DND-41 (cell line): ENCODE measurements at regions not wholly inside any gene's neighbourhood (a gene's known extent, or its start where the extent isn't known, plus 50 kb on each side); places are given as distances from the start of the nearest gene placed in this dataset.

Experiments
- ATAC-seq: fragments of 200-7000 bp; cut with Tn5 transposase; 3 replicates; pipeline ENCODE4 v1.9.1; 2021; ENCODE audit warnings: low read depth; ENCODE audit not compliant: insufficient read depth
- DNase-seq: peaks from one replicate; pipeline ENCODE4 v3.0.0-alpha.2; 2020
- H2AFZ ChIP-seq: 2 replicates; pipeline ENCODE4 v1.6.0; 2012; ENCODE audit warnings: low read depth, low read length
- H3K27ac ChIP-seq: 2 replicates; pipeline ENCODE4 v1.5.1; 2012; ENCODE audit warnings: low read length, inconsistent platforms
- H3K27me3 ChIP-seq: fragments of 200-600 bp; sonication (generic); 2 replicates; pipeline ENCODE4 v1.6.0; 2012; ENCODE audit warnings: low read length, mild to moderate bottlenecking, inconsistent platforms; ENCODE audit not compliant: insufficient read depth, poor library complexity
- H3K36me3 ChIP-seq: 2 replicates; pipeline ENCODE4 v1.5.1; 2012; ENCODE audit warnings: low read length, inconsistent platforms; ENCODE audit not compliant: insufficient read depth
- H3K4me1 ChIP-seq: 2 replicates; pipeline ENCODE4 v1.5.1; 2012; ENCODE audit warnings: mild to moderate bottlenecking, low read length; ENCODE audit not compliant: insufficient read depth
- H3K4me2 ChIP-seq: 2 replicates; pipeline ENCODE4 v1.6.0; 2012; ENCODE audit warnings: mild to moderate bottlenecking, moderate library complexity, low read length, inconsistent platforms; ENCODE audit not compliant: insufficient read depth
- H3K4me3 ChIP-seq, 2 experiments: fragments of 200-600 bp in 1 of 2; shearing (Covaris generic) in 1 of 2; 2 replicates each; pipeline ENCODE4 v1.5.1; 2012 to 2016; ENCODE audit warnings: inconsistent platforms in 2 of 2, low read length in 2 of 2, mild to moderate bottlenecking in 2 of 2, low read depth in 1 of 2, moderate library complexity in 1 of 2
- H3K79me2 ChIP-seq: 2 replicates; pipeline ENCODE4 v1.6.0; 2012; ENCODE audit warnings: low read length, inconsistent platforms; ENCODE audit not compliant: insufficient read depth
- H3K9ac ChIP-seq: 2 replicates; pipeline ENCODE4 v1.6.0; 2012; ENCODE audit warnings: low read depth, mild to moderate bottlenecking, inconsistent platforms, low read length, moderate library complexity
- H3K9me3 ChIP-seq: 2 replicates; pipeline ENCODE4 v1.5.1; 2012; ENCODE audit warnings: low read length, moderate library complexity, mild to moderate bottlenecking, inconsistent platforms; ENCODE audit not compliant: insufficient read depth, severe bottlenecking
- H4K20me1 ChIP-seq: 2 replicates; pipeline ENCODE4 v1.6.0; 2012; ENCODE audit warnings: low read length; ENCODE audit not compliant: insufficient read depth
- CTCF ChIP-seq: IDR thresholded peaks from 2 replicates; pipeline ENCODE4 v1.5.1; 2012; ENCODE audit warnings: borderline replicate concordance, low read length, moderate library complexity, mild to moderate bottlenecking; ENCODE audit not compliant: poor library complexity, severe bottlenecking; ENCODE audit errors: extremely low read depth
- EZH2 ChIP-seq: IDR thresholded peaks from 3 replicates; pipeline ENCODE4 v1.6.1; 2012; ENCODE audit warnings: borderline replicate concordance, low read depth, mild to moderate bottlenecking, moderate library complexity, low read length, inconsistent platforms; ENCODE audit not compliant: severe bottlenecking

GRCh38 chr2:220858101-220858500 lies 714.0 kb downstream of the EPHA4 start:
- H3K27ac ChIP-seq: no peak overlapping the region
- H3K4me3 ChIP-seq: no peak overlapping the region
- no peaks in the 10 kb centered on the region for H3K36me3 ChIP-seq
- H3K27me3 ChIP-seq: no peaks in the 10 kb centered on the region
- no peak for ATAC-seq
- no peak overlapping the region for H3K9ac ChIP-seq
- H4K20me1 ChIP-seq: no peaks in the 10 kb centered on the region
- H3K9me3 ChIP-seq: no peaks in the 10 kb centered on the region
- no peak overlapping the region for H3K4me2 ChIP-seq
- DNase-seq: no peak
- peaks cover 13% of the 10 kb centered on the region for H3K4me1 ChIP-seq
- H3K79me2 ChIP-seq: no peaks in the 10 kb centered on the region
- H2AFZ ChIP-seq: no peak overlapping the region
- no peak for TF ChIP-seq EZH2
- no peak for TF ChIP-seq CTCF

GRCh38 chr2:220871909-220872308 lies 700.2 kb downstream of the EPHA4 start:
- DNase-seq (no peak), ATAC-seq (no peak)
- H3K9ac ChIP-seq: no peak overlapping the region

GRCh38 chr2:220876080-220876824 lies 695.9 kb downstream of the EPHA4 start:
- Histone ChIP-seq H3K4me3 (no peak overlapping the region), H3K9me3 (no peaks in the 10 kb centered on the region), H4K20me1 (no peaks in the 10 kb centered on the region), H3K36me3 (no peaks in the 10 kb centered on the region), H3K9ac (no peak overlapping the region), H3K27ac (no peak overlapping the region), H3K27me3 (no peaks in the 10 kb centered on the region), H3K4me1 (no peaks in the 10 kb centered on the region), H3K4me2 (no peak overlapping the region), H2AFZ (no peak overlapping the region), H3K79me2 (no peaks in the 10 kb centered on the region)
- no peak for DNase-seq
- TF ChIP-seq CTCF: no peak
- no peak for TF ChIP-seq EZH2
- ATAC-seq: no peak

More at GRCh38 chr2:220871909-220872308, 700.2 kb downstream of the EPHA4 start:
- no peaks in the 10 kb centered on the region for H3K36me3 ChIP-seq
- no peaks in the 10 kb centered on the region for H3K27me3 ChIP-seq
- H3K4me2 ChIP-seq: no peak overlapping the region
- H3K79me2 ChIP-seq: no peaks in the 10 kb centered on the region
- TF ChIP-seq CTCF (no peak), EZH2 (no peak)
- H4K20me1 ChIP-seq: no peaks in the 10 kb centered on the region
- no peak overlapping the region for H3K27ac ChIP-seq
- H3K4me3 ChIP-seq: no peak overlapping the region
- no peaks in the 10 kb centered on the region for H3K4me1 ChIP-seq
- H3K9me3 ChIP-seq: no peaks in the 10 kb centered on the region
- H2AFZ ChIP-seq: no peak overlapping the region

GRCh38 chr2:220877491-220877890 lies 694.6 kb downstream of the EPHA4 start:
- ATAC-seq (no peak), DNase-seq (no peak)
- Histone ChIP-seq H3K27ac (no peak overlapping the region), H3K36me3 (no peaks in the 10 kb centered on the region), H3K4me2 (no peak overlapping the region), H3K4me3 (no peak overlapping the region), H3K4me1 (no peaks in the 10 kb centered on the region), H3K27me3 (no peaks in the 10 kb centered on the region), H2AFZ (no peak overlapping the region), H3K79me2 (no peaks in the 10 kb centered on the region), H4K20me1 (no peaks in the 10 kb centered on the region), H3K9me3 (no peaks in the 10 kb centered on the region), H3K9ac (no peak overlapping the region)
- TF ChIP-seq EZH2 (no peak), CTCF (no peak)
